Endothelial cell (in vitro differentiated cells): ENCODE measurements at regions not wholly inside any gene's neighbourhood (a gene's known extent, or its start where the extent isn't known, plus 50 kb on each side); places are given as distances from the start of the nearest gene placed in this dataset.

Experiments
- DNase-seq: peaks from one replicate; pipeline ENCODE4 v3.0.0; 2021; ENCODE audit warnings: low spot score
- H3K27ac Mint-ChIP-seq: one replicate; pipeline ENCODE4 v1.8.0; 2021; ENCODE audit warnings: mixed read lengths, inconsistent platforms; ENCODE audit not compliant: unreplicated experiment
- H3K27me3 Mint-ChIP-seq: one replicate; pipeline ENCODE4 v1.8.0; 2021; ENCODE audit warnings: mild to moderate bottlenecking, moderate library complexity, mixed read lengths, inconsistent platforms; ENCODE audit not compliant: unreplicated experiment
- H3K36me3 Mint-ChIP-seq: one replicate; pipeline ENCODE4 v1.8.0; 2021; ENCODE audit warnings: mild to moderate bottlenecking, low read depth, mixed read lengths, inconsistent platforms; ENCODE audit not compliant: unreplicated experiment
- H3K4me1 Mint-ChIP-seq: one replicate; pipeline ENCODE4 v1.8.0; 2021; ENCODE audit warnings: mild to moderate bottlenecking, mixed read lengths, inconsistent platforms; ENCODE audit not compliant: unreplicated experiment
- H3K4me3 Mint-ChIP-seq: one replicate; pipeline ENCODE4 v1.8.0; 2021; ENCODE audit warnings: mild to moderate bottlenecking, mixed read lengths, inconsistent platforms; ENCODE audit not compliant: unreplicated experiment
- H3K9me3 Mint-ChIP-seq: one replicate; pipeline ENCODE4 v1.8.0; 2021; ENCODE audit warnings: mixed read lengths, inconsistent platforms; ENCODE audit not compliant: unreplicated experiment
- CTCF ChIP-seq: fragments of 200-600 bp; sonication (generic); IDR thresholded peaks from one replicate; pipeline ENCODE4 v1.5.0; 2021; ENCODE audit warnings: antibody characterized with exemption; ENCODE audit not compliant: unreplicated experiment

- DNase-seq, result no peak
- Mint-ChIP-seq H3K27ac (no peak overlapping the region), H3K9me3 (no peaks in the 10 kb centered on the region), H3K4me1 (no peaks in the 10 kb centered on the region), H3K27me3 (peaks cover 1% of the 10 kb centered on the region), H3K4me3 (no peak overlapping the region), H3K36me3 (no peaks in the 10 kb centered on the region)
- TF ChIP-seq CTCF, result no peak
Measured at GRCh38 chr12:98073610-98074009, 441.8 kb upstream of the TMPO start.

DNA sequence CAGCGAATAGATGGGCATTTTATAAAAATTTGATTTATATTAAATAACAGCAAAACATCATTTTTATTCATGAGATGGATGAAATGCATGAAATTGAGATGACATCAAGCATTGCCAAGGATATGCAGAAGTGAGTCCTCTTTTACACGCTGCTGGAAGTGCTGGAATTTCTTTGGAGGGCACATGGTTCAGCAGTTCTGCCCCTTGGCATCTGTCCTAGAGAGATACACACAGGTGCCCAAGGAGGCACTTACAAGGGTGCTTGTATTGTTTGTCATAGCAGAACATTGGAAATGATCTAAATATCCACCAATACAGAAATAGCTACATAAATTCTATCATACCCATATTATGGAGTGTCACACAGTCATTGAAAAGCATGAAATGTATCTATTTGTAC lies 441.1 kb upstream of the TMPO start:
- Mint-ChIP-seq H3K27ac (no peak overlapping the region), H3K9me3 (no peaks in the 10 kb centered on the region), H3K4me1 (no peaks in the 10 kb centered on the region), H3K27me3 (peaks cover 1% of the 10 kb centered on the region), H3K4me3 (no peak overlapping the region), H3K36me3 (no peaks in the 10 kb centered on the region)
- TF ChIP-seq CTCF, result no peak
- DNase-seq, result no peak

GRCh38 chr12:98084391-98084790 lies 431.0 kb upstream of the TMPO start:
- no peaks in the 10 kb centered on the region for H3K36me3 Mint-ChIP-seq
- DNase-seq, result no peak
- no peaks in the 10 kb centered on the region for H3K27me3 Mint-ChIP-seq

GRCh38 chr12:98085046-98085755 lies 430.2 kb upstream of the TMPO start:
- DNase-seq, result peak; percentile 5
- no peak for TF ChIP-seq CTCF
- H3K36me3 Mint-ChIP-seq, result no peaks in the 10 kb centered on the region
- H3K4me3 Mint-ChIP-seq, result no peak overlapping the region
- H3K27ac Mint-ChIP-seq, result peak overlapping the region; percentile 49
- H3K4me1 Mint-ChIP-seq, result no peaks in the 10 kb centered on the region
- no peaks in the 10 kb centered on the region for H3K9me3 Mint-ChIP-seq
- no peaks in the 10 kb centered on the region for H3K27me3 Mint-ChIP-seq

More at GRCh38 chr12:98084391-98084790, 431.0 kb upstream of the TMPO start:
- no peak overlapping the region for H3K27ac Mint-ChIP-seq
- no peaks in the 10 kb centered on the region for H3K9me3 Mint-ChIP-seq
- H3K4me1 Mint-ChIP-seq, result no peaks in the 10 kb centered on the region
- H3K4me3 Mint-ChIP-seq, result no peak overlapping the region
- no peak for TF ChIP-seq CTCF

- no peaks in the 10 kb centered on the region for H3K9me3 Mint-ChIP-seq
- no peak overlapping the region for H3K27ac Mint-ChIP-seq
- H3K27me3 Mint-ChIP-seq, result no peaks in the 10 kb centered on the region
- no peak for DNase-seq
- H3K36me3 Mint-ChIP-seq, result peaks cover 4% of the 10 kb centered on the region
- TF ChIP-seq CTCF, result no peak
- H3K4me3 Mint-ChIP-seq, result no peak overlapping the region
- no peaks in the 10 kb centered on the region for H3K4me1 Mint-ChIP-seq
Measured at GRCh38 chr12:98090731-98091130, 424.7 kb upstream of the TMPO start.
